GM21576 (cell line): ENCODE measurements at regions not wholly inside any gene's neighbourhood (a gene's known extent, or its start where the extent isn't known, plus 50 kb on each side); places are given as distances from the start of the nearest gene placed in this dataset.
"Not testable (repeated sequence)": the region's sequence is repeated elsewhere in the genome, so short reads cannot be mapped to it uniquely, and the experiment has no call there.

Experiments used
- ATAC-seq: cut with Tn5 transposase; IDR thresholded peaks from one replicate; pipeline ENCODE4 v1.9.1; 2021; ENCODE audit warnings: mild to moderate bottlenecking, moderate library complexity; ENCODE audit not compliant: unreplicated experiment

DNA sequence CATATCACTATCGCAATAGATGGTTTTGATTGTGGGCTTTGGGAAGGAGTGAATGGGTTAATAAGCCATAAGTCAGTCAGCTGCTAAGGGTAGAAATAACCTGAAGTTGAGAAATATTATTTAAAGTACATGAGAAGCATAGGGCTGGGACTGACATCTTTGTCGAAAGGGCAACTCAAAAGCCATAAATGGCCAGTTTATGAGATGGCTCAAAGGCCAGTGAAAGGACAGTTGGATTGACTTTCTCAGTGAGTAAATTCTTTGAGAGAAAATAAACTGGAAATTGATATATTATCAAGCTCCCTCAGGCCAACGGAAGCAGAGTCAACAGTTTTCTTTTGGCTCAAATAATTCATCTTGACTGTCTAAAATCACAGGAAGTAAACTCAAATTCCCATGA lies 419.8 kb downstream of the NSUN3 start:
- ATAC-seq: no peak

- no peak for ATAC-seq
These were observed 420.5 kb downstream of the NSUN3 start for GRCh38 chr3:94483403-94483802.

GRCh38 chr3:94494992-94495391 lies 432.1 kb downstream of the NSUN3 start:
- ATAC-seq: no peak

GRCh38 chr3:94500146-94500545 lies 437.3 kb downstream of the NSUN3 start:
- no peak for ATAC-seq

- not testable (repeated sequence) for ATAC-seq
These were observed 444.5 kb downstream of the NSUN3 start for GRCh38 chr3:94507354-94507753.

- no peak for ATAC-seq
These were observed 450.0 kb downstream of the NSUN3 start for GRCh38 chr3:94512876-94513275.

DNA sequence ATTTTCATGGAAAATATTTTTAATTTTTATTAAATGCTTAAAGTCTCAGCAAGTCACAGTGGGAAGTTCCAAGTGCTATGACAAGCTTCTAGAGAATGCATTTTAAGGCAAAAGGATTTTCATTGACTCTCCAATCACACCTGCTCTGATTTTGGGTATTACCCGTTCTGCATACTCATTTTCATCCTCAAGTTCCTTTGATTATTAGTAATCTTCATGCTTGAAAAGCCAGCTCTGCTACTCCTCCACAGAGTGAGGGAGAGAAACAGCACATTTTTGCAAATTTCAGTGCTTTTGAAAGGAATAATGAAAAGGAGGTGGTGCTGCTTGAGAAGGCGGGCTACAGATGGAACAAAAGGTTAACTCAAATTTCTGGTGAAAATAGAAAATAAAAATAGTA lies 450.7 kb downstream of the NSUN3 start:
- no peak for ATAC-seq

- ATAC-seq: no peak
These were observed 453.1 kb downstream of the NSUN3 start for GRCh38 chr3:94515983-94516382.

- no peak for ATAC-seq
These were observed 457.5 kb downstream of the NSUN3 start for GRCh38 chr3:94520364-94520763.

DNA sequence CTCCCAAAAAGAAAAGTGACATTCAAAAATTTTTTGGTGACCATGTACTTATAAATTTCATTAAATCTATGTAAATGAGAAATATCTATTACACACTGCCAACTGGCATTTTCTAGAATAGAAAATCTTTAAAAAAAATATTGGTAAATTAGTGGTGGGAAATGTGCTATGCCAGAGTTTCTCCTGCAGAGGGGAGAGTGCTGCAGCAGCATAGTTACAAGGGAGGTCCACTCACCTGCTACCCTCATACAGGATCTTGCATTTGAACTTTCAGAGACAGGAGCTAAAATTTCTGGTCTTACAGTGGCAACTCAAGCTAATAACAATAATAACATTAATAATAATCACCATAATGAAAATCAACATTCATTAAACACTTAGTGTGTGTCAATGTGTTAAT lies 459.6 kb downstream of the NSUN3 start:
- no peak for ATAC-seq

DNA sequence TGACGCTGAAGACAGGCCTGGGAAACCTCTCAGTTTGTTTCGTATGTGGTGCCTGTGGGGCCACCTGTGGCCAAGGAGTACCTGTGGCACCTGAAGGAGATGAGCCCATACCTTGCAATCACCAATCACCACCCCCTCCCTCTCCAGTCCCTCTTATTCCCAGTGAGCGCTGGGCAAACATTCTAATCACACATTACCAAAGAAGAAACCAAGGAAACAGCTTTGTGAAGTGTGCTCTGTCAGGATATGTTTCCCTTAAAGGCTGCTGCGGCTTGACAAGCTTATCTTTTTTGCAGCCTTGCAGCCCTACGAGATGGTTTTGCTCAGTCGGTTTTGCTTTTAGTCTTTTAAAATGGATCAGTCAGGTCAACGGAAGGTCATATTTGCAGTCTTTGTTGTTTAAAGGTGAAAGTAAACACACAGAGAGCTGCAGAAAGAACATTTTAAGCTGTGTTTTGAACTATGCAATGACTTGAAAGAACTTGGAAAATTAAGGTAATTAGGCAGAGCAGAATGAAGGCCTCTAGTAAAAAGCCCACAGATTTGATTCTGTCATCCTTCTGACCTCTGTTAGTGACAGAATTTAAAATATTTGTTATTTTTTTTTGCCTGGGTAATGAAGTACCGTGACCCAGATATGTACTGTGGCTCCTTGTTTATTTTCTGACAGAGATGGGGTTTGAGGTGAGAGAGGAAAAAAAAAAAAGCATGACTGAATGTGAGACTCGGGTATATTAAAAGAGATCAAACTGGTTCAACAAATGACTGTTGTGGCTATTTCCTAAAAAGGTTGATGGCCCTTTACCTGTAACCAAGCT lies 461.4 kb downstream of the NSUN3 start:
- ATAC-seq: no peak

GRCh38 chr3:94525043-94525442 lies 462.2 kb downstream of the NSUN3 start:
- ATAC-seq: no peak

DNA sequence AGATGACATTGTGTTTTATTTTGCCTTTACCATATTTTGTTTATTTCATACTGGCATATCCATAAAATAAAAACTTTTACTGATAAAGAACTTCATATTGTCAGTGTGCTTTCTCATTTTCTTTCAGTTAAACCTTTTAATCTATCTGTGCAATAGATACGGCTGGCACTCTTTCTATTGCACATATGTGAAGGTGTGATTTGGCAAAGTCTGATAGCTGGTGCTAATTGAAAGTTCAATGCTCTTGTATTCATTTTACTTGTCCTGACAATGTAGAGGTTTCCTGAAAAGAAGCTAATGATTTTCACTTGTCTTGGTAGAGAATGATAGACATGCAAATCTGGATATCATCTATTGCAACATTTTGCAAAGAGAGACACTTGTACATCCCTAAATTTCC lies 467.0 kb downstream of the NSUN3 start:
- no peak for ATAC-seq

DNA sequence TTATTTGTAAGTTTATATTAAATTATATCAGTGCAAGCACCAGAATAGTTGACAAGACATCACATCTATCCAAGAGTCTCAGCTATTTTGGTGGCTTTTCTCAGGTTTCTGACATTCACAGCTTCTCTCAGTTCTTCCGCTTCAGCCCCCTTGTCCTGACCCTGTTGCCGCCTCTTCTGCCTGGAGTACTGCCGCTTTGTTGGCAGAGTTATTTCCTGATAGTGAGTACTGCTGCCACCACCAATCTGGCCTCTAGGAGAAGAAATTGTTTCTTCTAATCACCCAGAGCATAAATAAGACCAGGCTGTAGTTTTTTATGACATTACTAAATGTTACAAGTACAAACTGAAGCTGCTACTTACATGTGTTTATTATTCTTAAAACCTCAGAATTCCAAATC lies 470.1 kb downstream of the NSUN3 start:
- ATAC-seq: no peak

GRCh38 chr3:94539937-94540336 lies 477.1 kb downstream of the NSUN3 start:
- no peak for ATAC-seq

DNA sequence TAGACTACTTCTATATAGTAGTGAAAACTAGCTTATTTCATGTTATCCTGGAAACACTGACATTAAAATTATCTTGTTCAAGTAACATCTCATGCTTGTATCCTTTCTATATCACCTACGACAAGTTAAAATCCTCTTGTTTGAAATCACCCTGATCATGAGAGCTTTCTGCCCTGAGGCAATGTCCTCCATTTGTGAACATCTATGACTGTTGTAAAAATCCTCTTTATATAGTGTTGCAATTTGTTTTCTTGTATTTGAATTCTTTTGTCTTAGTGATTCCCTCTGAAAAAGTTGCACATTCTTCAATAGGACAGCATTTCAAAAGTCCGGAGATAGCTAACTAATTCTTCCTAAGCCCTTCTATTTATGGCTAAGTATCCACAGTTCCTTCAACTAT lies 480.3 kb downstream of the NSUN3 start:
- ATAC-seq: no peak

DNA sequence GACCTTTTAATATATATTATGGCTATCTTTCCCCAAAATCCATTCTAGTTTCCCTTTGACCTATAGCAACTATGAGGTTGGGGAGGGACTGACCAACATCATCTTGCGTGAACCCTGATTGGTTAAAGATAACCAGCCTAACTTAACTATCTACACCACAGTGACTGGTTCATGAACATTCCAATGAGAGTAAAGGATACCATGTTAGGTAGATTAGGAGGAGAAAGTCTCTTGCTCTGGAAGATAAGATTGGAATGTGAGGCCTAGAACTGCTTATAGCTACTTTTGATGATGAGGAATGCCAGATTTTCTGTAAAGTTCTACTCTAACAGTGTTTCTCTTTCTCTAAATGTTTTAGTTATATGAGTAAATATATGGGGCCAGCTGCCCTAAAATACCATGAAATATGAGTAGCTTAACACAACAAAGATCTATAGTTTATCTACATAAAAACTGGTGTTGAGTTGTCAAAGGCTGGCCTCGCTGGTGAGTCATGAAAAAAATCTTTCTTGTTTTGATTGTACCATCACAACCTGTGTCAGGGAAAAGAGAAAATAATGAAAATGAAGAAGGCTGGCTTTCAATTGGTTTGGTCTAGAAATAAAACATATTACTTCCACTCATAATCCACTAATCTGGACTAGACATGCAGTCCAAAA lies 481.4 kb downstream of the NSUN3 start:
- no peak for ATAC-seq

DNA sequence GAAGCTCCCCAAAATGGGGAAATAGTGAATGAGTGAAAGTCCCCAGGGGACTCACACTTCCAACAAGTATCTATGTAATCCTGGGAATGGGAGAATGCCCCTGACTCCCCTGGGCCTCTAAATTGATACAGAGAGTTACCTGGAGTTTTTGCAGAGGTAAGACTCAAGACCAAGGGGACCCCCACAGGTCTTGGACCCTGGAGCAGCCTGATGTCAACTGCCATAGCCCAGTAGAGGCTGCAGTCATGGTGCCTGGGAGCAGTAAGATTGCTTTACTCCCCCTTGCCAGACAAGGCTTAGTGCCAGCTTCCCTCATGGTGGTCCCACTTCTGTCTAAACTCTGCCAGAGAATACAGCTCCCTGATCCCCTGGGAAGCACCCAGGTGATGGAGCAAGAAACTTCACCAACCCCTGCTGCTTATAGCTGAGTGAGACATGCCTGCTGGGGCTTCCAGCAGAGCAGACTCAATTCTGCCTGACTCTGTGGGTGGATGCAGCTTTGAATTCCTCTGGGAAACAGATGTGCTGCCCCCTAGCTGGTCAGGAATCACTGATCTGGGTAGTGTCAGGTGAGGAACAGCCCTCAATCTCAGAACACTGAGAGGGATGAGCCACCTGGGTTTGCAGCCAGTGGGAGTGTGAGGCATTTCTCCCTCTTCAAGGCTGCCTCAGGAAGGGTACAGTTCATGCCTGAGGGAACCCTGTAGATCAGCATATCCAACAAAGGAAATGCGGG lies 485.9 kb downstream of the NSUN3 start:
- no peak for ATAC-seq

- ATAC-seq: no peak
These were observed 498.2 kb downstream of the NSUN3 start for GRCh38 chr3:94561094-94561493.

DNA sequence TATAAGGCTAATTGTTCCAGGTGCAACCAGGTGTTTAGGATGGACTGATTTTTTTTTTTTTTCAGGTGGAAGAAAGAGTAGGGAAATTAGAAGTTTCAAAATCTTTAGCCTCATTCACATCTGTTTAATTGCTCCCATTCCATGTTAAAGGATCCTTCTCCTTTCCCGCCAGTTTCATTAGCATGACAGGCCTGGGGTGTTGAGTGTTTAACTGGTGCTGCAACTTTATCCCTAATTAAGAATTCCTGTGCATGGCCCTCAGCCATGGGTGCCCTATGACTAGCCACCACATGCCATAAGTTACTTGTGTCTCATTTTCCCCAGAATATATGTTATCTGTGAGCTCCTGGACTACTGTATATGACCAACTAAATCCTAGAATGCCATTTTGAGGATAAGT lies 501.4 kb downstream of the NSUN3 start:
- no peak for ATAC-seq

DNA sequence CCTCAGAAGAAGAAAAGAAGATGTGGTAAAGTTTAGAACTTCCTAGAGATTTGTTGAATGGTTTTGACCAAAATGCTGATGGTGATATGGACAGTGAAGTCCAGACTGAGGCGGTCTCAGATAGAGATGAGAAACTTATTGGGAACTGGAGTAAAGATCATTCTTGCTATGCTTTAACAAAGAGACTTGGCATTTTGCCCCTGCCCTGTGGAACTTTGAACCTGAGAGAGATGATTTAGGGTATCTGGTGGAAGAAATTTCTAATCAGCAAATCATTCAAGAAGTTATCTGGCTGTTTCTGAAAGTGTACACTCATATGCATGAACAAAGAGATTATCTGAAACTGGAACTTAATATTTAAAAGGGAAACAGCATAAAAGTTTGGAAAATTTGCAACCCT lies 505.2 kb downstream of the NSUN3 start:
- ATAC-seq: no peak

- no peak for ATAC-seq
These were observed 510.5 kb downstream of the NSUN3 start for GRCh38 chr3:94573337-94573736.
